T-helper 1 cell treated with Interleukin-12 subunit alpha and Interleukin-12 subunit beta and Interleukin-4 antibody, amounts not matched to agents 30 μg/mL and 1 μg/mL, for 36 hours (primary cell): ENCODE measurements at regions not wholly inside any gene's neighbourhood (a gene's known extent, or its start where the extent isn't known, plus 50 kb on each side); places are given as distances from the start of the nearest gene placed in this dataset.
"Not testable (repeated sequence)": the region's sequence is repeated elsewhere in the genome, so short reads cannot be mapped to it uniquely, and the experiment has no call there.

Source experiments
- H3K27ac Mint-ChIP-seq: one replicate; pipeline ENCODE4 v1.8.0; 2021; ENCODE audit warnings: mild to moderate bottlenecking, mixed read lengths
- H3K27me3 Mint-ChIP-seq: one replicate; pipeline ENCODE4 v1.8.0; 2021; ENCODE audit warnings: low read depth, mixed read lengths
- H3K36me3 Mint-ChIP-seq: one replicate; pipeline ENCODE4 v1.8.0; 2021; ENCODE audit warnings: low read depth, mixed read lengths
- H3K4me1 Mint-ChIP-seq: one replicate; pipeline ENCODE4 v1.8.0; 2021; ENCODE audit warnings: low read depth, mixed read lengths
- H3K4me3 Mint-ChIP-seq: one replicate; pipeline ENCODE4 v1.8.0; 2021; ENCODE audit warnings: mild to moderate bottlenecking, moderate library complexity, mixed read lengths
- H3K9me3 Mint-ChIP-seq: one replicate; pipeline ENCODE4 v1.8.0; 2021; ENCODE audit warnings: mixed read lengths

DNA sequence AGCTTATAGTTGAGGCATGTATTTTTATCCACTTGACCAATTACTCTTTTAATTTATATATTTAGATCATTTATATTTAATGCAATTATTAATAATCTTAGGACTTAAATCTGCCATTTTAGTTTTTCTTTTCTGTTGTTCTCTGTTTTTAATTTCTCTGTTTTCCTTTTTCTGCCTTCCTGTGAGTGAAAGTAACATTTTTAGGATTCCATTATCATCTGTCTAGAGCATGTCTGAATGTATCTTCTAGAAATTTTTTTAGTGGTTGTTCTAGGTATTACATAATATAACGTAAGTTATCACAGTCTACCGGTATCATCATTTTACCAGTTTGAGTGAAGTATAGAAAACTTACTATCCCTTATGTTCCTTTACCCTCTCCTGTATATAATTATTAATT, 197.3 kb downstream of the UNC5CL start:
- Mint-ChIP-seq H3K4me1 (no peaks in the 10 kb centered on the region), H3K9me3 (no peaks in the 10 kb centered on the region), H3K27me3 (peaks cover 55% of the 10 kb centered on the region), H3K4me3 (no peak overlapping the region), H3K36me3 (no peaks in the 10 kb centered on the region), H3K27ac (no peak overlapping the region)

DNA sequence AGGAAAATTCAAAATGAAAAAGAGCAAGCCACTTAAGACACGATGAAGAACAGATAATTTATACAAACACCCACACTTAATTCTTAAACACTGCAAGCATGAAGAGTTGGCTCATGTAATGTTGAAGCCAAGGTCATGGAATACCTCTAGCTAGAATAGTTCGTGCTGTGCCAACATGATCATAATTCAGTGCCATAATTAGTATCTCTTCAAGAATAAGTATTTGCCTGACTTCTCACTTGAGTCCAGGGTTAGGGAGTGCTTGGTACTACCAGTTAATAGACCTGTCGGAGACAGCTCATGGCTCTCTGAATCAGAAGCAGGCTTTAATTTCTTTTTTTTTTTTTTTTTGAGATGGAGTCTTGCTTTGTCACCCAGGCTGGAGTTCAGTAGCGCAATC, 206.3 kb downstream of the UNC5CL start:
- no peaks in the 10 kb centered on the region for H3K9me3 Mint-ChIP-seq
- peaks cover 38% of the 10 kb centered on the region for H3K27me3 Mint-ChIP-seq
- no peak overlapping the region for H3K4me3 Mint-ChIP-seq

DNA sequence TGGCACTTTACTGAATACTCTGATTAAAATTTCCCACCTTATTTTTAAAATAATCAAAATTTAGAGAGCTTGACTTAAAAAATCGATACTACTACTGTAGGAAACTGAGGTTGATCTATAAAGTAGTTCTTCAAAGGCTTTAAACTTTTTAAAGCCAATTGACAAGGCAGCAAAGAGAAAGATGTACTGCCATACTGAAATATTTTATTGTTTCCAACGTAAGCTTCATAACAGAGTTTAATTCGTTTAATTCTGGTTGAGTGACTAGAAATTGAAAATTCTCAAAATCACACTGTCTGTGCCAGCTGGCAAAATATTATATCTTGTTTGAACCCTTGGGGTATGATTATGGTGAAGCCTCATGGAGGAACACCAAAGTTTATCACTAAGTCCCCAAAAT, 207.6 kb downstream of the UNC5CL start:
- Mint-ChIP-seq H3K27me3 (peaks cover 40% of the 10 kb centered on the region), H3K4me1 (no peaks in the 10 kb centered on the region), H3K4me3 (no peak overlapping the region)

More for the DNA sequence above, 206.3 kb downstream of the UNC5CL start:
- no peaks in the 10 kb centered on the region for H3K4me1 Mint-ChIP-seq
- no peak overlapping the region for H3K27ac Mint-ChIP-seq
- no peaks in the 10 kb centered on the region for H3K36me3 Mint-ChIP-seq

DNA sequence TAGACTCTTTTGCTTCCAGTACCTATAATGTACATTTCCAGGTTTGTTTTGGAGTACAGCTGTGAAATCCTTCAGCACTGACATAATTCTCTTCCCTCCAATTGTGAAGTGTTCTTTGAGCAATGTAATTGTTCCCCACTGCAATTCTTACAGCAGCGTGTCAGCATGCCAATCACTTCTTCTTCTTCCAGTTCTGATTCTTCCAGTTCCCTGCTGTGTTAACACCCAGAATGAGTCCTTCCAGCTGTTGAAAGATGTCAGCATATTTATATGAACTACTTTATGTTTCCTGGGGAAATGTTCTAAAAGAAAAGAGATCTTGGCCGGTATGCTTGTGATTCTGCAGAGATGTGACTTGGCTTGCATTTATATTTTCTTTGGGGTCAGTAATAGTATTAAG, 213.9 kb downstream of the UNC5CL start:
- Mint-ChIP-seq H3K27ac (no peak overlapping the region), H3K4me1 (no peaks in the 10 kb centered on the region), H3K9me3 (no peaks in the 10 kb centered on the region), H3K36me3 (no peaks in the 10 kb centered on the region), H3K4me3 (no peak overlapping the region), H3K27me3 (peaks cover 42% of the 10 kb centered on the region)

More for the DNA sequence above, 207.6 kb downstream of the UNC5CL start:
- H3K27ac Mint-ChIP-seq, result no peak overlapping the region
- no peaks in the 10 kb centered on the region for H3K9me3 Mint-ChIP-seq
- H3K36me3 Mint-ChIP-seq, result no peaks in the 10 kb centered on the region

DNA sequence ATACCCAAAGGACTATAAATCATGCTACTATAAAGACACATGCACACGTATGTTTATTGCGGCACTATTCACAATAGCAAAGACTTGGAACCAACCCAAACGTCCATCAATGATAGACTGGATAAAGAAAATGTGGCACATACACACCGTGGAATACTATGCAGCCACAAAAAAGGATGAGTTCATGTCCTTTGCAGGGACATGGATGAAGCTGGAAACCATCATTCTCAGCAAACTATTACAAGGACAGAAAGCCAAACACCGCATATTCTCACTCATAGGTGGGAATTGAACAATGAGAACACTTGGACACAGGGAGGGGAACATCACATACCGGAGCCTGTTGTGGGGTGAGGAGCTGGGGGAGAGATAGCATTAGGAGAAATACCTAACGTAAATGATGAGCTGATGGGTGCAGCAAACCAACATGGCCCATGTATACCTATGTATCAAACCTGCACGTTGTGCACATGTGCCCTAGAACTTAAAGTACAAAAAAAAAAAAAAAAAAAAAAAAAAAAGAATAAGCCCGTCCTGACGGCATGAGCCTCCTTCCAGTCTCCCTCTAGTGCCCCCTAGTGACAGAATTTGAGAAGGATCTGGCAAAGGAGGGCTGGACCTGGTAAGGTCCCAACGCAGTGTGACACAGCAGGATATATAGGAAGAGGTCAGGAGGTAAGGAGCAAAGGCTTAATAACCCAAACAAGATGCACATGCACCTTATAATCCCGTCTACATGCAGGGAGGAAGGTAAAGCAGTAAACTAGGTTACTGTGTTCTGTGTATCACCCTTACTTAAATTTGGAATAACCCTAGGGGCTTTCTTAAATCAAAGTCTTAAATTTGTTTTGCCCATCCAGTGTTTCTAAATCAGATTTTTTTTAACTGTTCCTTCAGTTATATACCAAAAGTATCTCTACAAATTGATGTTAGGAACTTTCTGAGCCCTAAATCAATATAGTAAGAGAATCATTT, 214.8 kb downstream of the UNC5CL start:
- H3K4me1 Mint-ChIP-seq, H3K36me3 Mint-ChIP-seq, H3K4me3 Mint-ChIP-seq, H3K27ac Mint-ChIP-seq, H3K9me3 Mint-ChIP-seq: not testable (repeated sequence)
- H3K27me3 Mint-ChIP-seq, result peaks cover 42% of the 10 kb centered on the region

DNA sequence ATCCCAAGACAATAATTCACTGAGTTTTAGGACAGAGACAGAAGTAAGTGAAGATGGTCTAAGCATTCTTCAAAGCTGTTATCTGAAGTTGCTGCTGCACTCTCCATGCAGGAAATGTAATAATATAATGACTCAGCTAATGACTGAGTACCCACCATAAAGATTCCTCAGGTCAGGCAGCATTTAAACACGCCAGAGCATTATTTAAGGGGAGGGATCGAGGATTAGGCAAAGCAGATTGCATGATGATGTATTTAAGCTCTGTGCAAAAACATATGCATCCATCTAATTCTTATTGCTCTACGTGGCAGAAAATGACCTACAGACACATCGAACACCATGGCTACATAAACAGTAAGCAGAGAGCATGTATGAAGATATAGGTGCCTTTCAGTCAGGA, 216.4 kb downstream of the UNC5CL start:
- no peaks in the 10 kb centered on the region for H3K4me1 Mint-ChIP-seq
- no peaks in the 10 kb centered on the region for H3K9me3 Mint-ChIP-seq
- H3K27ac Mint-ChIP-seq, result no peak overlapping the region
- H3K4me3 Mint-ChIP-seq, result no peak overlapping the region
- H3K27me3 Mint-ChIP-seq, result peaks cover 36% of the 10 kb centered on the region
- no peaks in the 10 kb centered on the region for H3K36me3 Mint-ChIP-seq

DNA sequence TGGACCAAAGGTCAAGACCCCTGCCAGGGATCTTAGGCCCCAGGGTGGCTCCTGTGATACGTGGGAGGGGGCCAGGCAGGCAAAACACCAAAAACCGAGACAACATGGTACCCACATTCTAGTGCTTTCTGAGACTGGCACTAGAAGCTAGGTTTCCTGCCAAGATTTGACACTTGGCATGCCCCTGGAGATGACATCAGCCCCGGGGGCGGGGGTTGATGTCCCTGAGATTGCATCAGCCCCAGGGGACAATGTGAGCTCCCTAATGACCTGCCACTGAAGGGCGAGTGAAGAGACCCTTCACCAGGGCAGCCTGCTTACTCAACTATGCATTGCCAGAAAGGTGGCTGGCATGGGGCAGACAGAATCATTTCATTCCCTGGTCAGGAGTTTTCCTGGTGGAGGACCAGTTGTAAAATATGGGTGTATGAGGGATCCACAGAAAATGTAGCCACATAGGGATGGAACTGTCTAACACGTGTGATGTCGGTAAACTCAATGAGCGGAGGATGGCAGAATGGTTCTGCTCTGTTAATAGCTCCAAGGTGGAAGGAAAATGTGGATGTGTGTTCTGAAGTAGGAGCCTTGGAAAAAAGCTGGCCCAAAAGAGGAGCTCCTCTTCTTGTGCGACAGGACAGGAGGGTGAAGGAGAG, 219.7 kb downstream of the UNC5CL start:
- no peak overlapping the region for H3K27ac Mint-ChIP-seq
- H3K27me3 Mint-ChIP-seq, result peaks cover 14% of the 10 kb centered on the region
- no peak overlapping the region for H3K4me3 Mint-ChIP-seq
- no peaks in the 10 kb centered on the region for H3K36me3 Mint-ChIP-seq
- no peaks in the 10 kb centered on the region for H3K4me1 Mint-ChIP-seq
- H3K9me3 Mint-ChIP-seq, result no peaks in the 10 kb centered on the region

DNA sequence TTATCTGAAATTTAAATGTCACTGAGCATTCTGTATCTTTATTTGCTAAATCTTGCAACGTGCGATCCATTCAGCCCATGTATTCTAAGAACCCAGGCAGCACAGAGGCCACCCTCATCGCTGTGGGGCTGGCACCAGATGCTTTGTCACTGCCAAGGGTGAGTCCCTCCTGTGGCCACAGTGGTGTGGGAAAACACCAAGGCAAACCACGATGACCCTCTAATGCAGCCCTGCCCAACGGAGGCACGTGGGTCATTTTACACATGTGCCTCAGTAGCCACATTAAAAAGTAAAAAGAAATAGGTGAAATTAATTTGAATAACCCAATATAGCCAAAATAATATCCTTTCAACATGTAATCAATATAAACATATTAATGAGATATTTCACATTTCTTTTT, 221.7 kb downstream of the UNC5CL start:
- H3K36me3 Mint-ChIP-seq, result no peaks in the 10 kb centered on the region
- no peak overlapping the region for H3K27ac Mint-ChIP-seq
- no peak overlapping the region for H3K4me3 Mint-ChIP-seq
- H3K27me3 Mint-ChIP-seq, result no peaks in the 10 kb centered on the region
- H3K4me1 Mint-ChIP-seq, result no peaks in the 10 kb centered on the region
- no peaks in the 10 kb centered on the region for H3K9me3 Mint-ChIP-seq

DNA sequence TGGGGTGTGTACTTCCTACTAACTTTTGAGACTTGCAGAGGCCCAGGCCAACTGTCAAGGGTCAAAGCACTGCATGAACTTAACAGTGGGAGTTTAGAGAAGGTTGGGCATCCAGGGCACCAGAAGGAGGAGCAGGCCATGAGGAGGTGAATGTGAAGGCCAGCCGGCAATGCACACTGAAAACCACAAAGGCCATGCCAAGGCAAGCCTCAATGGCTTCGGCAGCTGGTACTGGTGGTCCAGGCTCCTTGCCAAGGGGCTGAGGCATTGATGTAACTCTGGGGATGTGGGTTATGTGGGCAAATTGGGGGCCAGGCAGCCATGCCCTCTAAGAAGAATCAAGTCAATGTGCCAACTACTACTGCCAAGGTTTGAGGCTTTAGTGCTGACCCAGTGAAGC, 222.4 kb downstream of the UNC5CL start:
- H3K27me3 Mint-ChIP-seq, result no peaks in the 10 kb centered on the region
- no peaks in the 10 kb centered on the region for H3K4me1 Mint-ChIP-seq
- H3K9me3 Mint-ChIP-seq, result no peaks in the 10 kb centered on the region
- H3K36me3 Mint-ChIP-seq, result no peaks in the 10 kb centered on the region
- no peak overlapping the region for H3K4me3 Mint-ChIP-seq
- H3K27ac Mint-ChIP-seq, result no peak overlapping the region

DNA sequence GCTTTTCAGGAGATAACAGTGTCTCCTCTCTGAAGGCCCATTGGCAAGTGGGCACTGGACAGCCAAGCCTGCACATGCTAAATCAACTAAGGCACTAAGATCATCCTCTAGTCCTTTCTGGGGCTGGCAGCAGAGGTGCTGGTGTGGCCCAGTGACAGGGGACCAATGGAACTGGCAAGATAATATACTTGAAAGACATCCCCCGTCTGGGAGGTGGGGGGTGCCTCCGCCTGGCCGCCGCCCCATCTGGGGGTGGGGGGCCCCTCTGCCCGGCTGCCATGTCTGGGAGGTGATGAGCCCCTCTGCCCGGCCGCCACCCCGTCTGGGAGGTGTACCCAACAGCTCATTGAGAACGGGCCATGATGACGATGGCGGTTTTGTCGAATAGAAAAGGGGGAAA, 223.3 kb downstream of the UNC5CL start:
- Mint-ChIP-seq H3K9me3 (no peaks in the 10 kb centered on the region), H3K36me3 (no peaks in the 10 kb centered on the region), H3K27me3 (no peaks in the 10 kb centered on the region), H3K4me1 (no peaks in the 10 kb centered on the region), H3K27ac (no peak overlapping the region), H3K4me3 (no peak overlapping the region)

DNA sequence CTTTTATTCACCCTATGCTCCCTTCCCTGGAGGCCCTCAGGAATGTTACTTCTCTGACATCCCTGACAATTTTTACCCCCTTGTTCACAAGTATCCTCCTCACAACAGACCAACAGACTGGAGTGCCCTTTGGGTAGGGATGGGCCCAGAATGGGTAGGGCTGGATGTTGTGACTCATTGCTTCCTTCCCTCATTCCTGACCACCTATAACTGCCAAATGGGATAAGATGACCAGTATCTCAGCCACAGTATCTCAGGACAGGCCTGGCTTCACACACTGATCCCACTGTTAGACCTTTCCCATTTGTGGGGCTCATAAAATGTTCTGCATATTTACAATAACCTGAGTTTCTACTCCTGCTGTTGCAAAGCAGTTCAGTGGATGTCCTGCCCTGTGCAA, 223.0 kb upstream of the LRFN2 start:
- H3K4me1 Mint-ChIP-seq, result no peaks in the 10 kb centered on the region
- no peaks in the 10 kb centered on the region for H3K36me3 Mint-ChIP-seq
- H3K27ac Mint-ChIP-seq, result no peak overlapping the region
- no peaks in the 10 kb centered on the region for H3K9me3 Mint-ChIP-seq
- H3K4me3 Mint-ChIP-seq, result no peak overlapping the region
- no peaks in the 10 kb centered on the region for H3K27me3 Mint-ChIP-seq

DNA sequence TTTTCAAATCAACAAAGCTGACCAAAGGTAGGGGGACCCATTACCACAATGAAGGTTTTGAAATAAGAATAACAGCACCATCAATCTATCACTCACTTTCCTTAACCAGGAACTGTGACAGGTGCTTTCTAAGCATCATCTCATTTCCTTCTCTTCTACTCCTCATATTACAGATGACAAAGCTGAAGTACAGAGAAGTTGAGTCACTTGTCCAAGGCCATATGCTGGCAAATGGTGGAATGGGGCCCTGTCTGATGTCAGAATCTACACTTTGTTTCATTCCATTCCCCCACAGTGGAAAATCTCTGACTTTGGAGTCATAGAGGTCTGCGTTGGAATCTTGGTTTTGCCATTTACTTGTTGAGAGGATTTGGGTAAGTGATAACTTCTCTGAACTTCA, 222.5 kb upstream of the LRFN2 start:
- Mint-ChIP-seq H3K27me3 (no peaks in the 10 kb centered on the region), H3K4me3 (no peak overlapping the region), H3K36me3 (no peaks in the 10 kb centered on the region), H3K27ac (no peak overlapping the region), H3K4me1 (no peaks in the 10 kb centered on the region), H3K9me3 (no peaks in the 10 kb centered on the region)

DNA sequence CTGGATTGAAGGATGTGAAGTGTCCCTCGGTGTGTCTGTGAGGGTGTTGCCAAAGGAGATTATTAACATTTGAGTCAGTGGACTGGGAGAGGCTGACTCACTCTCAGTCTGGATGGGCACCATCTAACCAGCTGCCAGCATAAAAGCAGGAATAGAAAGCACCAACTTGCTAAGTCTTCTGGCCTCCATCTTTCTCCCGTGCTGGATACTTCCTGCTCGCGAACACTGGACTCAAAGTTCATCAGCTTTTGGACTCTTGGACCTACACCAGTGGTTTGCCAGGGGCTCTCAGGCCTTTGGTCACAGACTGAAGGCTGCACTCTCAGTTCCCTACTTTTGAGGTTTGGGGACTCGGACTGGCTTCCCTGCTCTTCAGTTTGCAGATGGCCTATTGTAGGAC, 220.3 kb upstream of the LRFN2 start:
- no peak overlapping the region for H3K4me3 Mint-ChIP-seq
- no peaks in the 10 kb centered on the region for H3K9me3 Mint-ChIP-seq
- no peaks in the 10 kb centered on the region for H3K36me3 Mint-ChIP-seq
- H3K4me1 Mint-ChIP-seq, result peaks cover 3% of the 10 kb centered on the region
- H3K27me3 Mint-ChIP-seq, result no peaks in the 10 kb centered on the region
- H3K27ac Mint-ChIP-seq, result no peak overlapping the region

DNA sequence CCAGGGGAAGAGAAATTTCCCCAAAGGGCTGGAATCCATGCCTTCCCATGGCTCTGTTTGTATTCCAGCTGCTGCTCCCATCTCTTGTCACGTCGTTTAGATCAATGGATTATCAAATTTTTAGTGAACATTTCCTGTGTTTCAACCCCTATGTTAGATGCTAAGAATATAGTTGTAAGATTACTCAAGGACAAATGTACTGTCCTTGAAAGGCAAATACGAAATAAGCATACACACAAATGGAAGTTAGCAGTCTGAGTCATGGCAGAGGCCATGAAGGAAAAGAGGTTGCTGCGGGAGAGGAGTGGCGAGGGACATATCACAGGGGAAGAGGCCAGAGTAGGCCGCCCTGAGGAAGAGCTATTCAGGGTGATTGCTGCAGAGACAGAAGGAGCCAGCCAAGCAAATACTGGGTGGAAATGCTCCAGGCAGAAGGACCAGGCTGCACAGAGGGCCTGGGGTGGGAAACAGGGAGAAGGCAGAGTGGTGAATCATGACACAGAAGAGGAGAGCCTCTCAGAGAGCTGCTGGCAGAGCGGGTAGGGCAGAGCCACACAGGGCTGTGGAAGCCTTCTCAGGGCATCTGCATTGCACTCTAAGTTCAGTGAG, 219.2 kb upstream of the LRFN2 start:
- Mint-ChIP-seq H3K27ac (no peak overlapping the region), H3K27me3 (no peaks in the 10 kb centered on the region), H3K9me3 (no peaks in the 10 kb centered on the region), H3K4me1 (peaks cover 8% of the 10 kb centered on the region), H3K4me3 (no peak overlapping the region), H3K36me3 (no peaks in the 10 kb centered on the region)

DNA sequence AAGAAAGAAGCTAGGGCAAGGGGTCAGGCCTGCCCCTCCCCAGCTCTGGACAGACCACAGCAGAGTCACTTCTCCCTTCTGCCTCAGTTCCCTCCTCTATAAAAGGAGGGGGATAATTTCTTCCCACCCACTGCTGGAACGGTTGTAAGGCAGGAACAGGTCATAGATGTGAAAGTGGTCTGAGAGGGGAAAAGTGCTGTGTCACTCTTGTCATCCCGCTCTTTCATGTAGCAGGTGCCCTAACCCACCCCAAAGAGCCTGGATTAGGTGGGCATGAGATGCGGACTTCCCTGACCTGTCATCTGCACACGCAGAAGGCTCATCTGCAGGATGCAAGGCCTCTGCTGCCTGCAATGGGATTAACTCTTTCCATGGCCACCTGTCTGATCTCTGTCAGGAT, 218.2 kb upstream of the LRFN2 start:
- H3K36me3 Mint-ChIP-seq, result no peaks in the 10 kb centered on the region
- peaks cover 8% of the 10 kb centered on the region for H3K4me1 Mint-ChIP-seq
- no peaks in the 10 kb centered on the region for H3K27me3 Mint-ChIP-seq
- no peak overlapping the region for H3K4me3 Mint-ChIP-seq
- no peak overlapping the region for H3K27ac Mint-ChIP-seq
- H3K9me3 Mint-ChIP-seq, result no peaks in the 10 kb centered on the region
